MCF 10A (cell line): ENCODE measurements at regions not wholly inside any gene's neighbourhood (a gene's known extent, or its start where the extent isn't known, plus 50 kb on each side); places are given as distances from the start of the nearest gene placed in this dataset.

ENCODE experiments used
- BruUV-seq: library from RNA; stranded (reverse); fragments of 400-500 nt; replicated peaks from 2 replicates; lab custom pipeline; 2021; lab: Mats Ljungman, UMichigan
- CTCF ChIA-PET: fragments of 300-600 bp; sonication (Branson Sonifier 250); formaldehyde crosslinking; extraction: SDS; loops from one replicate; lab custom pipeline; 2021; ENCODE audit warnings: antibody characterized with exemption, inconsistent platforms; lab: Yijun Ruan, JAX
- POLR2A ChIA-PET: fragments of 300-600, 350-650 bp; sonication (Branson Sonifier 250); formaldehyde crosslinking; extraction: SDS; loops from one replicate; lab custom pipeline; 2020; ENCODE audit warnings: antibody characterized with exemption, inconsistent platforms; lab: Yijun Ruan, JAX
- DNase-seq: peaks from one replicate; pipeline ENCODE4 v3.0.0-alpha.2; 2018; ENCODE audit not compliant: unreplicated experiment
- H3K27ac Mint-ChIP-seq: one replicate; pipeline ENCODE4 v1.8.0; 2022; ENCODE audit warnings: mild to moderate bottlenecking, low read depth, mixed read lengths; ENCODE audit not compliant: unreplicated experiment
- H3K27me3 Mint-ChIP-seq: one replicate; pipeline ENCODE4 v1.8.0; 2022; ENCODE audit warnings: mixed read lengths; ENCODE audit not compliant: insufficient read depth, unreplicated experiment
- H3K36me3 Mint-ChIP-seq: one replicate; pipeline ENCODE4 v1.8.0; 2022; ENCODE audit warnings: mild to moderate bottlenecking, moderate library complexity, mixed read lengths; ENCODE audit not compliant: insufficient read depth, unreplicated experiment
- H3K4me1 Mint-ChIP-seq: one replicate; pipeline ENCODE4 v1.8.0; 2022; ENCODE audit warnings: mixed read lengths; ENCODE audit not compliant: insufficient read depth, unreplicated experiment
- H3K4me3 Mint-ChIP-seq: one replicate; pipeline ENCODE4 v1.8.0; 2022; ENCODE audit warnings: mild to moderate bottlenecking, moderate library complexity, mixed read lengths; ENCODE audit not compliant: unreplicated experiment
- H3K9me3 Mint-ChIP-seq: one replicate; pipeline ENCODE4 v1.8.0; 2022; ENCODE audit warnings: mixed read lengths; ENCODE audit not compliant: unreplicated experiment
- intact Hi-C: fragments of 100-400 bp; cut with micrococcal nuclease; formaldehyde crosslinking; loops from 2 replicates; pipeline ENCODE4 v1.14.1; 2022
- TF ChIP-seq, protein P1 (sequence below): fragments of 200-600 bp; IDR thresholded peaks from one replicate; pipeline ENCODE4 v1.8.0; 2022; ENCODE audit warnings: antibody characterized with exemption, mild to moderate bottlenecking; ENCODE audit not compliant: unreplicated experiment

DNA sequence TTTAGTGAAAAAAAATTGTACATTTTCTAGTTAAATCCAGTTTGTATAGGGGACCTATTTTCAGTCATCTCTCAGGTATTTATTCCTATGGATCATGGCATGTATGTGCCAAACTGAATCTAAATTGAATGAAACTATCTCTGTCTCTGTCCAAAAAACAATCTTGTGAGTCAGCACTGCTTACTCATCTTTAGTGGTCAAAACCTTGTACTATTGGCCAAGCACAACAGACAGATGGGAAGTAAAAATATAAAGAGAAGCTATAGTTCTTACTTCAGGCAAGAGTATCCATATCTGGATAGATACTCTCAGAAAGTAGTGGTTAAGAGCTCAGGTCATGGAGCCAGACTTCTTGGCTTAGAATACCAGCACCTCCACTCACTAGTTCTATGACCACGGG, 76.0 kb upstream of the KLHL14 start:
- TF ChIP-seq, protein P1, sequence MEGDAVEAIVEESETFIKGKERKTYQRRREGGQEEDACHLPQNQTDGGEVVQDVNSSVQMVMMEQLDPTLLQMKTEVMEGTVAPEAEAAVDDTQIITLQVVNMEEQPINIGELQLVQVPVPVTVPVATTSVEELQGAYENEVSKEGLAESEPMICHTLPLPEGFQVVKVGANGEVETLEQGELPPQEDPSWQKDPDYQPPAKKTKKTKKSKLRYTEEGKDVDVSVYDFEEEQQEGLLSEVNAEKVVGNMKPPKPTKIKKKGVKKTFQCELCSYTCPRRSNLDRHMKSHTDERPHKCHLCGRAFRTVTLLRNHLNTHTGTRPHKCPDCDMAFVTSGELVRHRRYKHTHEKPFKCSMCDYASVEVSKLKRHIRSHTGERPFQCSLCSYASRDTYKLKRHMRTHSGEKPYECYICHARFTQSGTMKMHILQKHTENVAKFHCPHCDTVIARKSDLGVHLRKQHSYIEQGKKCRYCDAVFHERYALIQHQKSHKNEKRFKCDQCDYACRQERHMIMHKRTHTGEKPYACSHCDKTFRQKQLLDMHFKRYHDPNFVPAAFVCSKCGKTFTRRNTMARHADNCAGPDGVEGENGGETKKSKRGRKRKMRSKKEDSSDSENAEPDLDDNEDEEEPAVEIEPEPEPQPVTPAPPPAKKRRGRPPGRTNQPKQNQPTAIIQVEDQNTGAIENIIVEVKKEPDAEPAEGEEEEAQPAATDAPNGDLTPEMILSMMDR, result no peak
- no TSS peak for BruUV-seq
- no peak for DNase-seq
- ChIA-PET CTCF (interaction anchor here (0.7 to 1.2 kb wide), 2 partner anchors 46 to 124 kb away, joined by 3 read pairs; no protein-coding TSS in a partner anchor), POLR2A (no interaction called here)
- Mint-ChIP-seq H3K36me3 (no peaks in the 10 kb centered on the region), H3K4me1 (no peaks in the 10 kb centered on the region), H3K4me3 (no peak overlapping the region), H3K9me3 (no peaks in the 10 kb centered on the region), H3K27me3 (peaks cover 68% of the 10 kb centered on the region), H3K27ac (no peak overlapping the region)
- intact Hi-C loops, result no loop called here

DNA sequence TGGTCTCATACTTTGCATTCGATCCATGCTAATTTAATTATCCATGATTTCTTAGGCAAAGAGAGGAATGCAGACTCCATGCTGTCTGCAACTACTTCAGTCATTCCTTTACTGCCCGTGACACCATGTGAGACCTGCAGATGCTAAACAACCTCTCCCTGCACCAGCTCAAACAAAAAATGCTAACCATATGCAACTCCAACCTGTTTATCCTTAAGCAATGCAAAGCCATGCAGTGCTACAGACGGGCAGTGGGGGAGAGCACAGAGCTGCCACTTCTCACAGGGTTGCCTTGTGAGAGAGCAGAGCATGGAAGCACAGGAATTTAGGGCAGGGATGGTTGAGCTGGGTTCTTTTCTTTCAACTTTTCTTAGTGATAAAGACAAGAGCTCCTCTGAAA, 74.9 kb upstream of the KLHL14 start:
- no peak overlapping the region for H3K4me3 Mint-ChIP-seq
- CTCF ChIA-PET, result interaction anchor here (0.6 kb wide), 1 partner anchor 84 kb away, joined by 3 read pairs; no protein-coding TSS in a partner anchor
- POLR2A ChIA-PET, result no interaction called here
- H3K27ac Mint-ChIP-seq, result no peak overlapping the region
- no peaks in the 10 kb centered on the region for H3K9me3 Mint-ChIP-seq
- no TSS peak for BruUV-seq
- H3K36me3 Mint-ChIP-seq, result no peaks in the 10 kb centered on the region
- H3K4me1 Mint-ChIP-seq, result no peaks in the 10 kb centered on the region
- intact Hi-C loops, result no loop called here
- TF ChIP-seq, protein P1, result no peak
- no peak for DNase-seq
- H3K27me3 Mint-ChIP-seq, result peaks cover 65% of the 10 kb centered on the region

DNA sequence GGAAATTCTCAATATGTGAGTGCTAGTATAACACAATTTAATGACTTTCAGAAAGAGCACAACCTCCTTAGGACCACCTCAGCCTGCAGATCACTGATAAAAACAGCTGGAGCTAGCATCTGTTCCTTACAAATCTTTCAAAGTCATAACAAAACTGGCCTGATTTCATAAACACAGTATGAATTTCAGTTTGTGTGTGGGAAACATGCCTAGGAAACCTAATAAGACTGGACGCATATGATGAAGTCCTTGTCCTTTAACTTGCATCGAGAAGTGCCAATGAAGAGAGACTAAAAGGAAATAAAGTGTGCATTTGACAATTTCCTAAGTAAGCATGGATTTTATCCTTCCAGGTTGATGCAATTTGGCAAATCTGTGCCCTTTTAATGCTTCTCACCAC, 74.1 kb upstream of the KLHL14 start:
- no peak overlapping the region for H3K4me3 Mint-ChIP-seq
- peaks cover 66% of the 10 kb centered on the region for H3K27me3 Mint-ChIP-seq
- H3K27ac Mint-ChIP-seq, result no peak overlapping the region
- POLR2A ChIA-PET, result no interaction called here
- CTCF ChIA-PET, result interaction anchor here (0.6 kb wide), 1 partner anchor 131 kb away, joined by 3 read pairs; no protein-coding TSS in a partner anchor
- intact Hi-C loops, result no loop called here
- H3K9me3 Mint-ChIP-seq, result no peaks in the 10 kb centered on the region
- TF ChIP-seq, protein P1, result no peak
- no peaks in the 10 kb centered on the region for H3K36me3 Mint-ChIP-seq
- no TSS peak for BruUV-seq
- no peaks in the 10 kb centered on the region for H3K4me1 Mint-ChIP-seq
- DNase-seq, result no peak

DNA sequence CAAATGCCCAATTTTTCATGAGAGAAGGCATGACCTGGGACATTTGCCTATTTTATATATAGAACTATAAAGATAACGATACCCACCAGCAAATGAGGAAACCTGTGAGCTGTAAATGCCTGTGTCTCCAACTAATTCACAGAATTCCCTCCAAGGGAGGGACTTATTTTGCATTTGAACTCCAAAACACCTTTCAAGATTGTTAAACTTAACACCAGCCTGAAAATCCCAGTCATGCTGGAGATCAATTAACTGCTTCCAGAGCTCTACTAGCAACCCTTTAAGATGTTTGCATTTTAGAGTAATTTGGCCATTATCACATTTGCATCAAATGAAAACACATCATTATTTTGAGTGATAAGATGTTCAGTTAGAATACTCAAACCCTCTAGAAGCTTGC, 68.1 kb upstream of the KLHL14 start:
- no peaks in the 10 kb centered on the region for H3K36me3 Mint-ChIP-seq
- BruUV-seq, result no TSS peak
- H3K4me1 Mint-ChIP-seq, result no peaks in the 10 kb centered on the region
- DNase-seq, result no peak
- no peak overlapping the region for H3K27ac Mint-ChIP-seq
- CTCF ChIA-PET, result interaction anchor here (0.6 to 1.1 kb wide), 2 partner anchors 38 to 769 kb away, joined by 3 to 4 read pairs; no protein-coding TSS in a partner anchor
- H3K9me3 Mint-ChIP-seq, result no peaks in the 10 kb centered on the region
- H3K4me3 Mint-ChIP-seq, result no peak overlapping the region
- POLR2A ChIA-PET, result no interaction called here
- TF ChIP-seq, protein P1, result no peak
- peaks cover 86% of the 10 kb centered on the region for H3K27me3 Mint-ChIP-seq
- intact Hi-C loops, result no loop called here
